GM18502 (cell line): ENCODE measurements at regions not wholly inside any gene's neighbourhood (a gene's known extent, or its start where the extent isn't known, plus 50 kb on each side); places are given as distances from the start of the nearest gene placed in this dataset.
"Not testable (repeated sequence)": the region's sequence is repeated elsewhere in the genome, so short reads cannot be mapped to it uniquely, and the experiment has no call there.

Source experiments
- ATAC-seq: cut with Tn5 transposase; IDR thresholded peaks from one replicate; pipeline ENCODE4 v1.9.1; 2021; ENCODE audit warnings: mild to moderate bottlenecking; ENCODE audit not compliant: unreplicated experiment, poor library complexity

DNA sequence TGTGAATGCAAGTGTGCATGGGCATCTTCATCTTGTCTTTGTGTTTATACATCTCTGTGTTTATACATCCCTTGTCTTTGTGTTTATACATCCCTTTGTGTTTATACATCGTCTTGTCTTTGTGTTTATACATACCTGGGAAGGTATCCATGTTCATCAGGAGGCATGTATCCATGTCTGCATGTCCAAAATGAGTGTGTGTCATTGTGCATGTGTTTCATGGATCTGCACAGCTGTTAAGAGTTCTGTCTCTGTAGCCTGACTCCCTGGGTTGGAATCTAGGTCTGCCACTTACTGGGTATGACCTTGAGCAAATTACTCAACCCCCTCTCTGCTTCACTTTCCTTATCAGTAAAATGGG, 50.1 kb upstream of the SIRPA start:
- no peak for ATAC-seq

DNA sequence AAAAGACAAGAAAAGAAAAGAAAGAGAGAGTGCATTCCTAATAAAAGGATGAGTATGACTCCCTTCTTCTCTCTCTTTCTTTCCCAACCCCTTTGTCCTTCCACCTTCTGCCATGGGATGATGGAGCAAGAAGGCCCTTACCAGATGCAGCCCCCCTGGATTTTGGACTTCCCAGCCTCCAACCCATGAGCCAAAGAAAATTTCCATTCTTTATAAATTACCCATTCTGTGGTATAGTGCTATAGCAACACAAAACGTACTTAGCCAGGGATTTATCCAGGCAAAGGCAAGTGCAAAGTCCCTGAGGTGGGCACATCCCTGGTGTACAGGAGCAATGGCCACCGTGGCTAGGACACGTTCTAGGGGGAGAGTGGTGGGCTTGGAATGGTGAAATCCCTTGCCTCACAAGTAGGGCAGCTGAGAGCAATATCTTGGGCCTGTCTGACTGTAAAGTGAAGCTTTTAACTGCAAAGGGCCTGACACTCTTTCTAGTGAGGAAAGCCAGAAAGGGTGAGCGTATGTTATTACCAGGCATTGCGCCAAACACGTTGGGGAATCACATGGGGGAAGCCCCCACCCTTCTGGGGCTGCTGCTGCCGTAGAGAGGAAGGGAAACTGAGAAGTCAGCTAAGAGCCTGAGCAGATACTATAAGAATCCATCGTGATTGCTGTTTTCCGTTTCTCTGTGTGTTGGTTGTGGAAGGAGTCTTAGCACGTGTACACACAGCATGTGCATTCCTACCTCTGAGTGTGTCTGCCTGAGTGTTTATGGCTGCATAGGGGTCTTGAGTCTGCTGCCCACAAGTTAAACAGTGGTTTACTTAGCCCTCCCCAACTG, 50.7 kb upstream of the SIRPA start:
- ATAC-seq = peak; percentile 90

DNA sequence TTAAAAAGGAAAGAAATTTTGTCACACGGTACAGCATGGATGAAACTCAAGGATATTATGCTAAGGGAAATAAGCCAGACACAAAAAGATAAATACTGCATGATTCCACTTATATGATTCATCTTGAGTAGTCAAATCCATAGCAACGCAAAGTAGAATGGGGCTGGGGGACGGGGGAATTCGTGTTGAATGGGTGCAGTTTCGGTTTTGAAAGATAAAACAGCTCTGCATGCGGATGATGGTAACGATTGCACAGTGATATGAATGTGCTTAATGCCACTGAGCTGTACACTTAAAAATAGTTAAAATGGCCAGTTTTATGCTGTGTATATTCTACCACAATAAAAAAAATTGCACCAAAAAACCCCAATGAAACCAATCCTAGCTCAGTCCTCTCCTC, 52.9 kb upstream of the SIRPA start:
- no peak for ATAC-seq

DNA sequence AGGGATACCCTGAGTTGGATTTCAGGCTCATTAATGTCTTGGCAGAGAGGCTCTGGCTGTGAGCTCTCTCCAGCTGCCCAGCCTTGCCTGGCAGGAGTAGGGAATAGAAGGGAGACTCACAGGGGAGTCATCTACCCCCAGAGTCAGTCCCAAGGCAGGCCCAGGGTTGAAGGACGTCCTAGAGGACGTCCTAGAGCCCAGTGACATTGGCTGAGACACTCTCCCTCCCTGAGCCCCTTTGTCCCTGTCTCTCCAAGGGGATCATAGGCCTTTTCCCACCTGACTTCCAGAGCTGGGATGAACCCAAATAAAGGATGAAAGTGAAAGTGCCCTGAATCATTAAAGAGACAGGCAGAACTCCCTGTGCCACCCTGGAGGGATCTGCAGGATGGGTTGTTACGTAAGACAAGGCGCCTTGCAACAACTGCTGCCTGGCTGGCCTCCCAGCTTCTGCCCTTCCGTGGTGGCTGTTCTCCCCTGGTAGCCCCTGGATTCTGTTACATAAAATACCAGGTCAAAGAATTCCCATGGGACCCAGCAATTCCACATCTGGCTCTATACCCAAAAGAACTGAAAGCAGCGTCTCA, 53.6 kb upstream of the SIRPA start:
- no peak for ATAC-seq

DNA sequence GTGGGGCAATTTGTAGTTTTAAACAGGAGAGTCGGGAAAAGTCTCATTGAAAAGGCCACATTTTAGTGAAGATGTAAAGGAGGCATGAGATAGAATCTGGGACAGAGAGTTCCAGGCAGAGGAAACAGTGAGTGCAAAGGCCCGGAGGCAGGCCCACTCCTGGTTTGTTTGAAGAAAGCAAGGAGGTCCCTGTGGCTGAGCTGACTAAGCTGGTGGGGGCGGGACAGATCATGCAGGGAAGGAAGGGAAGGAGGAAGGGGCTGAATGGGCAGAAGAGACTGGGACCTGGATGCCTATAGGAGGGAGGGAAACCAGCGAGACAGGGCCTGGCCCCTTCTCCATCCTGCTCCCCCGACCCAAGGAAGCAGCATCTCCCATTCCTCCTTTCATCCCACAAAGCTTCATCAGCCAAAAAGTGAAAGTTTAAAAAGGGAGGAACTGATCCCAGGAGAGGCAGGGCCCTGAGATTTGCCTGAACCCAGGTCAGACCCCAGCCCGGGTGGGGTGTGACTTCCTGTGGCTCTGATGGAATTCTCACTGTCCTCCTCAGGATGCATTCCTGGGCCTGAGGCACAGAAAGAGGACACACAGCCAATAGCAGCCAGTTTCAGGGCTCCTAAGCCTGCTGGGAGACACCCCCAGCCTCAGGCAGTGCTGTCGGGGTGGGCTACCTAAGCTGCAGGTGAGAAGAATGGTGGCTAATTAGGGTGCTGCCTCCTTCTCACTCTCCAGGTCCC, 54.2 kb upstream of the SIRPA start:
- ATAC-seq = no peak

DNA sequence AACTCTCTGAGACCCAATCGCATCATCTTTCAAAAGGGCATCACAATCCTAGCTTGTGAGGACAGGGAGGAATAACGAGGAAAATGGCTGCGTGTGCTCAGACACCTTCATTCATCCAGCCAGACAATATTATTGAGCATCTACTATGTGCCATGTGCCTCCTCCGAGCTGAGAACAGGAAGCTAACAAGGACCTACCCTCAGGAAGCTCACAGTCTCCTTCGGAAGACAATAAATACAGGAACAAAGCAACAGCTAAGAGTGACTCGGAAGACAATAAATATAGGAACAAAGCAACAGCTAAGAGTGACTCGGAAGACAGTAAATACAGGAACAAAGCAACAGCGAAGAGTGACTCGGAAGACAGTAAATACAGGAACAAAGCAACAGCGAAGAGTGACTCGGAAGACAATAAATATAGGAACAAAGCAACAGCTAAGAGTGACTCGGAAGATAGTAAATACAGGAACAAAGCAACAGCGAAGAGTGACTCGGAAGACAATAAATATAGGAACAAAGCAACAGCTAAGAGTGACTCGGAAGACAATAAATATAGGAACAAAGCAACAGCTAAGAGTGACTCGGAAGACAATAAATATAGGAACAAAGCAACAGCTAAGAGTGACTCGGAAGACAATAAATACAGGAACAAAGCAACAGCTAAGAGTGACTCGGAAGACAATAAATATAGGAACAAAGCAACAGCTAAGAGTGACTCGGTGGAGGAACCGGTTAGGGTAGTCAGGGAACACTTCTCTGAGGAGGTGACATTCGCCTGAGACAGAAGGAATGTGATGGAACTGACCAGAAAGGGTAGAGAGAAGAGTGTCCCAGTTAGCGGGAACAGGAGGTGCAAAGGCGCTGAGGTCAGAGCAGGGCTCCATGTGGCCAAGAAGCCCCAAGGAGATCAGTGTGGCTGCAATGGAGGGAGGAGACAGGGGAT, 55.6 kb upstream of the SIRPA start:
- ATAC-seq = not testable (repeated sequence)

DNA sequence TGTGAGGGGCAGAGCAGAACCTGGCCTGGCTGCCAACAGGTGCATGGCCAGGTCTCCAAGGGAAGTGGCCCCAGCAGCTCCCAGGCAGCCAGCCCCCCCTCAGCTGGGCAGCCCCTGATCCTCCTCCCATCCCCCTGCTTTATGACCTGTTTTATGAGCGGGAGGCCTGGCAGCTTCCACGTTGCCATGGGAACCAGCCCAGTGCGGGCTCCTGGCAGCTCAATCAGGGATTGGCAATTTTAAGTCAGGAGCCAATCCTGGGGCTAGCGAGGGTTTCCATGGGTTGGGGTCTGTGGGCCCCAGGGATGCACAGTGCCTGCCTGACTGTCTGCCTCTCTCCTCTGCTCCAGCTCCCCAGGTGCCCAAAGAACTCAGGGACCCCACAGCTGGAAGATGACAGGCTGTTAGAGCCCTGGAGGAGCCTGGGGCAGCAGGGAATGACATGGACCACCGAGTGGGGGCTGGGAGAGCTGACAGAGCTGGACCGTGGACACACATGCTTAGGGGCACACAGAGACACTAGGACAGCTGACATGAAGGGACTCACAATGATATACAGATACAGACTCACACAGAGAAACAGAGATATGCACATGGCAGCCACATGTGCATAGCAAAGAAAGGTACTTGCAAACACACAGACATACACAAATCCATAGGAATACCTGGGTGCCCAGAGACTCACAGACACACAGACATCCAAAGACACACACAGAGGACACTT, 56.5 kb upstream of the SIRPA start:
- ATAC-seq = no peak

DNA sequence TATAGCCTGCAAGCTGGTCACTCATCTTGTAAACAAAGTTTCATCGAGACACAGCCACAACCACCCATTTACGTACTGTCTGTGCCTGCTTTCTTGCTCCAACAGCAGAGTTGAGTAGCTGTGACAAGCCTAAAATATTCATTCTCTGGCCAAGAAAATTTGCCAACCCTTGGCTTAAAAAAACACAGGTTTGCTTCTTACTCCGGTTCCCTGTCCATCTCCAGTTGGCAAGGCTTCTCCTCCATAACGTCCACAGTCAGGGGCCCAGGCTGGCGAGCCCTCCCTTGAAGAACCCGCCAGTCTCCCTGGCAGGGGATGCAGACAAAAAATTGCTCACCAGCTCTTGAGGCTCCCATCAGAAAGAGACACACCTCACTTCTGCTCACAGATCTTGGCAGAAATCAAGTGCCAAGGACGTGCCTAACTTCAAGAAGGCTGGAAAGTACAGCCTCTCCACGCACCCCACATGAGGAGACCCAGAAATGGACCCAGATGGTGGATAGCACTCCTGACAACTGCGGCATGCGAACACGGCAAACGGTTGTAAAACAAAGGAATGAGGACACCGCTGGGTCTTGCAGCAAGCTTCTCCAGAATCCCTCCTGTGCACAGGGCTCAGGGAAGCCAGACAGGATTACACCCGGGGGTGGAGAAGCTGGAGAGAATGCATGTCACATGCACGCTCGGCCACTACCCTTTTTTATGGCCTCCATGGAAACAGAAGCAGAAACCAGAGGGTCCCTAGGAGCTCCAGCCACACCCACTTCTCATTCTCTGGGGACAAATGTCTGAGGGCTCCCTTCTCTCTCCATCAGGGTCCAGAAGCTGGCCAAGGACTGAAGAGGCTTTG, 59.8 kb upstream of the SIRPA start:
- no peak for ATAC-seq

DNA sequence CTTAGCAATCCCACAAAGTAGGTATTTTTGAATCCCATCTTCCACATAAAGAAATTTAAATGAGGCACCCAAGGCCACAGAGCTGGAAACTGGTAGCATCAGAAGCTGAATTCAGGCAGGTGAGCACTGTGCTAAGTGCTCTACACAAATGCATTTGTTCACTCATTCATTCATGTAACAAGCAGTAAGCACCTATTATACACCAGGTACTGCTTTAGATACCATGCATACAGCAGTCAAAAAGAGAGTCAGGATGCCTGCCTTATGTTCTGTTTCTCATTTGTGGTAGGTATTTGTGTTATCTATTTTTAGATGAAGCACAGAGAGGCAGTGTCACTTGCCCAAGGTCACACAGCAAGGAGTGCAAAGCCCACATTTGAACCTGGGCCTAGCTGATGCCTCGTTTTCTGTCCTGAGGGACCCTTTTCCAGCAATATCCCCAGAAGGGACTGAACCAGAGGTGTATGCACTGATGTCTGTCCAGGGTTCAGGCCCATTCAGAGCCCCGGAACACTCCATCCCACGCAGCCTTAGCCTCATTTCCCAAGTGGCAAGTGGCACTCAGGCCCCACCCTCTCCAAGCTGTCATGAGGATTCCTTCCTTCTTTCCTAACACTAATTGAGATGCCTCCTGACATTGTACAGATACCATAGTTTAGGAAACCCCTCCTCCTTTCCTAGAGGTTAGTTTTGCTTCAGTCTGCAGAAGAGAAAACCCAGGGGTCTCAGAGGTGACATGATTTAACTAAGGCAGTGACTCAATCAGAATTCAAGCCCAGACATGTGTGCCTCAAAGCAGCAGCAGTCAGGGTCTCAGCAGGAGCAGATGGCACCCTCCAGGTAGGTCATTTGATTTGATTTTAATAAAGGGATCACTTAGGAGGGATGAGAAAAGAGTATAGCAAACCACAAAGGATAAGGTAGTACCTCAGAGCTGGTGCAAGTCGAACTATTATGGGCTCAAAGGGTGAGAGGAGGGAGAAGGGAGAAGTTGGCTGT, 61.2 kb upstream of the SIRPA start:
- no peak for ATAC-seq

DNA sequence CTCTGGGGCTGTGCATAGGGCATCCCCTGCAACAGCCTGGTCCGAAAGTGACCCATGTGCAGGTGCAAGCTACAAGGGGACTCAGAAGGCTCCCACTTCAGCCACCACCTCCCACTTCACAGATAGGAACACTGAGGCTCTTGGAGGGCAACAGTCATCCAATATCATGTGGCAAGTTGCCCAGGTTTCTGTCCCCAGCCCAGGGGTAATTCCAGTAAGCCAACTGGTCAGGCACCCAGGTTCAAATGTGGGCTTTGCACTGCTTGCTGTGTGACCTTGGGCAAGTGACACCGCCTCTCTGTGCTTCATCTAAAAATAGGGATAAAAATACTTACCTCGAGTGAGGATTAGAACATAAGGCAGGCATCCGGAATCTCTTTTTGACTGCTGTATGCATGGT, 62.0 kb upstream of the SIRPA start:
- ATAC-seq = no peak

DNA sequence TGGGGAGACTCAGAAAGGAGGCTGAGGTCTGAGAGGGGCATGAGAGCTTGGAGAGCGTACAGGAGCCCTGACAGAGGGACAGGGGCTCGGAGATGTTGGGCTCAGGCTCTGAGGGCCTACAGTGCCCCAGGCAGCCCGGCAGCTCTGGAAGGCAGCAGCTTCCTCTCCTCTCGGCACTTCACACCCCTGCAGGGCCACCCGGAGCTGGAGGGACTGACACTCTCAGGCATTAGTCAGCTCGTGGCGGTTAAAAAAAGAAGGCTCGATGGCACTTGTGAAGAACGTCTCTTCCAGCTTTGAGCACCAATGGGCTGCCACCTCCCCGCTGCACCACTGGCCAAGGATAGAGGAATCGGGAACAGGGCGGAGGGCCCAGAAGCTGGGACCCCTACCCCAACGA, 62.6 kb upstream of the SIRPA start:
- ATAC-seq = no peak

DNA sequence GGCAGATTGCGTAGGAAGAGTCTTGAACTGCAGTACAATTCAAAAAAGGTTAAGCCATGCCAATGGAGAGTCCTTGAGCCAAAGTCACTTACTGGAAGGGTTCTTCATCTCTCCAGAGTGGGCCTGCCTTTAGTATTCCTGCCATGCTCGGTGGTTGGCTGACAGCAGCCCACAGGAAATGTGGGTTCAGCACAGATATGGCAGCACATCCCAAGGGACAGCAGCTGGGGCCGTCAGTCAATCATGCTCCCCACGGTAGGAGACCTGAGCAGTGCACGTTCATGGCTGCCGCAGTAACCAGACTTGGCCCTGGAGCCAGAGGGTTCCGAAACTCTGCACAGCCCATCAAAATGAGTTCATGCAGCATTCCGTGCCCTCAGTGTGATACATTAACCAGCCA, 63.6 kb upstream of the SIRPA start:
- ATAC-seq = no peak

DNA sequence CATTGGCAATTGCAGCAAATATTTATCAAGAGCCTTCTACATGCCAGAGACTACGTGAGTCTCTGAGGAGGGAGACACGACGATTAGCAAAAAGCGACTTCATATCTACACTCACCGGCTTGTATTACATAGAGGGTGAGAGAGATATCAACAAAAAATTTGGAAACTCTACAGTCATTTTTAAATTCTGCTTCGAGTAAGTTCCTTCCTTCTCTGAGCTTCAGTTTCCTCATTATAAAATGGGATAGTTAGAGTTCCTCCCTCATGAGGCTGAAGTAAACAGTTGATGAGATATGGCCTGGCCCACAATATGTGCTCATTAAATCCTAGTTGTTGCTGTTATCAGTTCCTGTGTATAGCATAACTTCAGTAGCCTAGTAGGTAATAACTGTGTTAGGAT, 64.1 kb upstream of the SIRPA start:
- ATAC-seq = no peak

DNA sequence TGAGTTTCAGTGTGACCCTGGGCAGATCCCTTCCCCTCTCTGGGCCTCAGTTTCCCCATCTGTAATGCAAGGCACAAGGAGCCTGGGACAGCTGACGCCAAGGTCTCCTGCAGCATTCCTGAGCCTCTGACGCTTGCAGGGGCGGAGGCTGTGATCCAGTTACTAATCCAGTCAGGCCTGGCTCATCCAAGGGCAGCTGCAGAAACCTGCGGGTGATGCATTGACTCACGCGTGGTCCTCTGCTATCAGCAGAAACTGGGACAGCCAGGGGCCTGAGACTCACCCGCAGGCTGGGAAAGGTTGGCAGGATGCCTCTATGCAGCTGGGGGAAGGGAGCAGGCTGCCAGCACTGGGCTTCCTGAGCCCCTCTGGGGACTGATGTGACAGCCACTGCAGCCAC, 65.0 kb upstream of the SIRPA start:
- ATAC-seq = no peak

DNA sequence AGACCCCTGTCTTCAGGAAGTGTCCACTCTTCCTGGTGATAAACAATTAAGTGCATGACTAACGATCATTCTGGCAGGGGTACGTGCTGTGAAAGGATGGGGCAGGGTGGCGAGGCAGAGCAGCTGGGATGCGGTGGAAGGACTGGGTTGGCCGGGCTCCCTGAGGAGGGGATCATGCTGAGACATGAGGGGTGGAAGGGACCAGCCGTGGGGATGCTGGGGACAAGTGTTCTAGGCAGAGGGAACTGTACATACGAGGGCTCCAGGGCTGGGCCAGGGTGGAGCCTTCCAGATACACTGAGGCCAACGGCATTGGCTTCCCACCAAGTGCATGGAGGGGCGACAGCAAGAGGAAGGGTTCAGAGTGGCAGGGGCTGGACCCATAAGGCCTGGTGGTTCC, 65.7 kb upstream of the SIRPA start:
- ATAC-seq = no peak

DNA sequence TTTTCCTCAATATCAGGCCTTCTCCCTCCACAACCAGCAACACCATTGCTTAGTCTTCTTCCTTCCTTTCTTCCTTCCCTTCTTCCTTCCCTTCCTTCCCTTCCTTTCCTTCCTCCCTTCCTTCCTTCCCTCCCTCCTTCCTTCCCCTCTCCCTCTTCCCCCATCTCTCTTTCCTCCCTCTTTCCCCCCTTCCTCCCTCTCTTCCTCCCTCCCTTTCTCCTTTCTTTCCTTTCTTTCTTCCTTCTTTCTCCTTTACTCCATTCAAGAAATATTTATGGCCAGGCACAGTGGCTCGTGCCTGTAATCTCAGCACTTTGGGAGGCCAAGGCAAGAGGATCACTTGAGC, 66.4 kb upstream of the SIRPA start:
- ATAC-seq = no peak

DNA sequence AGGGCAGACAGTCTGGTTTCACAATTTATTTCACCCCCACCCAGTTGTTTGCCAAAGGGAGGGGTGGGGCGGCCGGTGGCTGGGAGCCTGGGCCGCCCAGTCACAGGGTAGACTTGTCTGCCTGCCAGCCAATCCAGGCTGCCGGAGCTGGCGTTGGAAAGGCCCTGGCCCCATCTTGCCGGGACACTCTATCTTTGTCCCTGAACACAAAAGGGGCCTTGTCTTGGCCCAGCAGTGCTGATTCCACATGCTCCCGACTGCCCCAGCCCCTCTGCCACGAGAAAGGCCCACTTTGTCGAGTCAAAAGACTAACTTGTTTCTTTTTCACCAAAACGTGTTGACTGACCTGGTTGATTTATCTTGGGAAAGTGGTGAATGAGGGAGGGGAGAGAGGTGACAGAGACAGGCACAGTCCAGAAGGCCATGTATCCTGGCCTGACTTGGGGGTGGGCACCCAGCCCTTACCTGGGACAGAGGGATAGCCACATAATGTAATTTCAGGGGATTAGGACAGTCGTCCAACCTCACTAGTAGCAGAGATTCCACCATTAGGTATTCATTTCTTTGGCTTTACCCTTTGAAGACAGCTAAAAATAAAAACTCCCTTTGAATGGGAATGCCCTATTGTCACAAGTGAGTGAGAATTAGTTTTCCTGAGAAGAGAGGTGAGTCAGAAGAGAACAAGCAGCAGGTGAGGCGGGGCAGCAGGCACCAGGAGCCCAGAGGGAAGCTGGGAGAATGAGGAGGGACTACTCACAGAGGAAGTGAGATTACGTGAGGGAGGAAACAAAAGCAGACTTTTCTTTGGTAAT, 67.0 kb upstream of the SIRPA start:
- no peak for ATAC-seq
